GM21786 (cell line): ENCODE measurements at regions not wholly inside any gene's neighbourhood (a gene's known extent, or its start where the extent isn't known, plus 50 kb on each side); places are given as distances from the start of the nearest gene placed in this dataset.
A peak's percentile ranks its signal among the peaks of the same experiment; 100 is the strongest.
"Not testable (repeated sequence)": the region's sequence is repeated elsewhere in the genome, so short reads cannot be mapped to it uniquely, and the experiment has no call there.

Experiments
- ATAC-seq: cut with Tn5 transposase; IDR thresholded peaks from one replicate; pipeline ENCODE4 v1.9.1; 2021; ENCODE audit not compliant: unreplicated experiment

DNA sequence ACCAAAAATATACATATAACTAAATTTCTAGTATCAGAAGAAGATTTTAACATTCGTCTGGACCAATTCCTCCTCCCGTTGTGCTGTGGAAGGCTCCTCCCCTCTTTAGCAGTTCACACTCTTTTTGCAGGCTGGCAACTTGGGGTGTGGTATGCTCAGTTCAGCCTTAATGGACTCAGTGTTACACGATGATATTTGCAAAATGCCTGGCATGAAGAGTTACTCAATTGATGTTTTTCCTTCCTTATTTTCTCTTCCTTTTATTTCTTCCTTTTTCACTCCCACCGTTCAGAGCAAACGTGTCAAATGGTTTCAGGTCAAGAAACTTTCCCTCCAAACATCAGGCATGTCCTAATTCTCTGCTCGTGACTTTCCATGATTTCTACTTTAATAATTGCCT, 248.3 kb downstream of the PHF14 start:
- no peak for ATAC-seq

DNA sequence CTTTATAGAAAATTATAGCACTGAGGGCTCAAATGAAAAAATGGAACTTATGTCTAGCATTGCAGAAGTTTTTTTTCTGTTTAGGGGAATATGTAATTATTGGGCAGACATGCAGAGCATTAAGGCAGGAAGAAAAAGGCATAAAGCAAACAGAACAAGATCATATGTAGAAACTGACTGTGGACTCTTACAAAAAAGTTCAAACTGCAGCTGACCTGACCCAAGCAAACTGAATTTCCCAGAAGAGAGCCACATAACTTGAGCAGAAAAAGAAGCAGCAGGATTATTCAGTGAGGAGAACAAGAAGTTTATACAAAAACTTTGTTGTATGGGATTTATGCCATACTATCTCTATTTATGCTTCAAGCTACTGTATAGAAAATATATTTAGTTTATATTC, 250.9 kb downstream of the PHF14 start:
- no peak for ATAC-seq

DNA sequence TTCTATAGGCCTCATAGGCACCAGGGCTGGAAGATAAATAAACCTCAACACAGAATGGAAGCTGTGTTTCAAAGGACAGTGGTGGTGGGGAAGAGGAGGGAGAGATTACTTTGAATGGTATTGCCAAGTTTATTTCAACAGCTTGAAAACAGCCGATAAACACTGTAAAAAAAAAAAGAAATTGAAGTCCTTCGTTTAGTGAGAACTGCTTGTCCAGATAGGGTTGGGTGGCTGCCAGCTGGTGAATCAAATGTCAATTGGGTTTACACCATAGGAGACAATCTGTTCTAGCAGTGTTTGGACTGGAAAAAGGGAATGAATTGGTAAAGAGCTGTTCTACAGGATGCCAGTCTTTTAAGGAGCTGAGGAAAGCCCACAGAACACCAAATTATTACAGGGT, 254.8 kb downstream of the PHF14 start:
- ATAC-seq = no peak

DNA sequence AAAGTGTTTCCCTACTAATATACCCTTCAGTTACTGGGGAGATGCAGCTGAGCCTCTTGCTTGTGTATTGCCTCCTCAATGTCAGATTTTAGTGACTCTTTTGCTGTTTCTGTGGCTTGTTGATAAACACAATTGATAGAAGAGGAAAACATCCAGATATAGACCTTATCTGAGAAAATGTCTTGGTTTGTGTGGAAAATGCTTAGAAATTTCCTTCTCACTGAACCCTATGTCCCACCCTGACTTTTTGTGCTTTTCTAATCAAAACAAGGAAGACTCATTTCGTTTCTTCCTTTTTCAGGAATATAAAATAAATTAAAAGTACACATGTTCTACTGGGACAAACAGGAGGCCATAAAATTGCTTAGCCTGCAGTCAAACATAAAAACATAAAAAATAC, 257.5 kb downstream of the PHF14 start:
- no peak for ATAC-seq

DNA sequence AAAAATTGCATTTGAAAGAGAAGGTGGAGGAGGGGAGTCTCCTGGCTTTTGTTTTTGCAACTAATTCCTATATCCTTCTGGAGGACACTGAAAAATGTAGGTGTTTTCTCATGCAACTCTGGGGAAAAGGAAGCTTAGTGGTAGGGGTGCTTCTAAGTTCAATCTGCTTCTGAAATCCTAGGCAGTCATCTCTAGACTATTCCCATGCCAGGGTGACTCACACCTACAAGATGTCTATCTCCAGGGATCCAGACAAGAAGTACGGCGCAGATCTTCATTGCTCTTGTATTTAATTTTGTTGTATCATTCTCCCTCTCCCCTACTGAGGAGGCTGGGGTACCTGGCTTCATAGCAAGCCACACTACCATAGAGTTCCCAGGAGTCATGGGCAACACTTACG, 258.8 kb downstream of the PHF14 start:
- no peak for ATAC-seq

GRCh38 chr7:11233871-11234270, 260.2 kb downstream of the PHF14 start:
- no peak for ATAC-seq

GRCh38 chr7:11235491-11235890, 261.8 kb downstream of the PHF14 start:
- no peak for ATAC-seq

DNA sequence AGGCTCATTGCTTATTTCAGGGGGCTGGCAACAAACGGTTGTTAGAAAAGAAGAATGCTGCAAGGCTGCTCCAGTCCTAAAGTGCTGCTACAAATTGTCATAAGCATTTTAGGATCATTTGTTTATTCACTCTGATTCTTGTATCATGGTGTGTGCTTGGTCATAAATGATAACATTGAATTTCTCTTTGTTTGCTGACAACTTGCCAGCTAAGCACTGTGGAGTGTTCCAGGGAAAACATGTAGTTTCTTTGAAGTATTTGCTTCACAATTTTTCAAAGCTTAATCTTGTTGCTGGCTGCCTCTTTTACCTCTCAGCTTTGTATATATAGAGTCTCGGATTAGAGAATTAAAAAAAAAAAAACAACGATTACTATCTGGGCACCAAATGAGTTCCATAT, 263.0 kb downstream of the PHF14 start:
- no peak for ATAC-seq

DNA sequence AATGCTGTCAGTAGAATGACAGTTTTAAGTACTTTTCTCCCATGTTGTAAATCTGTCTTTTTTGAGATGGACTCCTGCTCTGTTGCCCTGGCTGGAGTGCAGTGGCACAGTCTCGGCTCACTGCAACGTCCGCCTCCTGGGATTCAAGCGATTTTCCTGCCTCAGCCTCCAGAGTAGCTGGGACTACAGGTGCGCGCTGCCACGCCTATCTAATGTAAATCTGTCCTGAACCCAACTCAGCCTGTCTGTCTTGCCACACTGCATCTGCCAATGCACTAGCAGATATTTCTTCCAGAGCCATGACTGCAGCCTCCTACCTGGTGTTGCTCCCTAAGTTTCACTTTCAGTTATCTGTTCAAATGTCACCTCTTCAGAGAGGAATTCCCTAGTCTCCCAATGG, 264.1 kb downstream of the PHF14 start:
- ATAC-seq = no peak

- ATAC-seq = no peak
Measured at GRCh38 chr7:11239316-11239715, 265.6 kb downstream of the PHF14 start.

DNA sequence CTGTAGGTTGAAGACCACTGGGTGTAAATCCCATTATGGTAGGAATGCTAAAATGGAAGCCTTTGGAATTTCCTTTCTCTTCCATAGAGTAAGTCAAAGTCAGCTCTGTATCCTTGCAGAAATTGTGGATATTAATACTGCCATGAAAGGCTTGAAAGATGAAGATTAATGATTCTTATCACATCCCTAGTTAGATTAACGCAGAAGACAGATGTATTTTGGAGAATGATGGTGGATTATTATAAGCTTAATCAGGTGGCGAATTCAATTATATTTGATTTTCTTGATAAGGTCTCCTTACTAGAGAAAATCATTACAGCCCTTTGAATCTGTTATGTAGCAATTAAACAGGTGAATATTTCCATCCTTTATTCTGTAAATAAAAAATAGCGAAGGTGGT, 270.1 kb downstream of the PHF14 start:
- no peak for ATAC-seq

- no peak for ATAC-seq
Measured at GRCh38 chr7:11244149-11244548, 270.5 kb downstream of the PHF14 start.

GRCh38 chr7:11247545-11247944, 273.9 kb downstream of the PHF14 start:
- no peak for ATAC-seq

- ATAC-seq = no peak
Measured at GRCh38 chr7:11251436-11251835, 277.8 kb downstream of the PHF14 start.

DNA sequence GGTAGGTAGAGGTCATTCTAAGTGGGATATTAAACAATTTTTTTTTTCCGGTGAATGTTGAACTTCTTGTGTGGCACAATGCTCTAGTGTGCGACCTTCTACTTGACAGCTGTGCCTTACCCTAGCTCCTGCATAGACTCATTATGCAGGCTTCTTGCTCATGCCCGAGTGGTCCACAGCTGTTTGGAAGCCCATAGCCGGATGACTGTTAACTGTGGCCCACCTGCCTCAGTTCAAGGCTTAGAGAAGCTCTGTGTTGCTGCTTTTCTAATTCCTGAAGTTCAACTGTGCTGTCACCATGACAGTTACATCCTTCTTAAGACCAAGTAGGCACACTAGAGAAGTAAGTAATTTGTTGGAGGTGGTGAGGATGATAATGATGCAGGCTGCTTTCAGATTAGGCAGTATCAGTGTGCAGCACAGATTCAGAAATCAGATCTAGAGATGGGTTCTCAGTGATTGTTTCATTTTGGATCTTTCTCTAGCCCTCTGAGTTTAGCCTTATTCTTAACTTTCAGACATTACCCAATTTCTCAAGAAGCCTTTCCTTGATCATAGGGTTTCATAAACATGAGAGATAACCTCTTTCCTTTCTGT, 278.4 kb downstream of the PHF14 start:
- ATAC-seq = no peak

- ATAC-seq = peak; percentile 43
Measured at GRCh38 chr7:11252705-11253272, 279.1 kb downstream of the PHF14 start.

- ATAC-seq = no peak
Measured at GRCh38 chr7:11256501-11256900, 282.8 kb downstream of the PHF14 start.

- ATAC-seq = no peak
Measured at GRCh38 chr7:11261470-11261869, 287.8 kb downstream of the PHF14 start.

- no peak for ATAC-seq
Measured at GRCh38 chr7:11266101-11266500, 292.4 kb downstream of the PHF14 start.

GRCh38 chr7:11272352-11272751, 298.7 kb downstream of the PHF14 start:
- no peak for ATAC-seq

GRCh38 chr7:11274074-11274473, 300.4 kb downstream of the PHF14 start:
- no peak for ATAC-seq

- ATAC-seq = no peak
Measured at GRCh38 chr7:11281953-11282352, 308.3 kb downstream of the PHF14 start.

GRCh38 chr7:11283584-11283983, 309.9 kb downstream of the PHF14 start:
- not testable (repeated sequence) for ATAC-seq
